HEK293 (cell line): ENCODE measurements at regions not wholly inside any gene's neighbourhood (a gene's known extent, or its start where the extent isn't known, plus 50 kb on each side); places are given as distances from the start of the nearest gene placed in this dataset.

Source experiments
- CTCF ChIA-PET: fragments of 350-600 bp; formaldehyde crosslinking; extraction: SDS; loops from one replicate; lab custom pipeline; 2021; ENCODE audit warnings: antibody characterized with exemption; lab: Yijun Ruan, JAX
- POLR2A ChIA-PET: fragments of 300-600 bp; formaldehyde crosslinking; extraction: SDS; loops from one replicate; lab custom pipeline; 2020; ENCODE audit warnings: antibody characterized with exemption, inconsistent platforms; lab: Yijun Ruan, JAX
- H3K27ac ChIP-seq: fragments of 200-500 bp; sonication (Bioruptor generic); 2 replicates; pipeline ENCODE4 v1.5.1; 2014; ENCODE audit warnings: low read depth, low read length, control low read depth, inconsistent platforms; ENCODE audit errors: extremely low read depth
- H3K36me3 ChIP-seq, 2 experiments: fragments of 200-500 bp in 1 of 2; sonication (Bioruptor generic) in 1 of 2; 1 replicate in 1 of 2; 2 replicates in 1 of 2; pipeline ENCODE4 v1.5.1; 2014 to 2017; ENCODE audit warnings: inconsistent platforms in 2 of 2, low read length in 2 of 2; ENCODE audit not compliant: control insufficient read depth in 2 of 2, insufficient read depth in 1 of 2
- H3K4me1 ChIP-seq: fragments of 200-500 bp; sonication (Bioruptor generic); 2 replicates; pipeline ENCODE4 v1.5.1; 2014; ENCODE audit warnings: mild to moderate bottlenecking, low read length, inconsistent platforms; ENCODE audit not compliant: control insufficient read depth, insufficient read depth
- H3K4me3 ChIP-seq: 2 replicates; pipeline ENCODE4 v1.5.1; 2011; ENCODE audit warnings: low read depth, mild to moderate bottlenecking, control low read depth, low read length, moderate library complexity
- H3K9me3 ChIP-seq: fragments of 200-500 bp; sonication (Bioruptor generic); 2 replicates; pipeline ENCODE4 v1.5.1; 2014; ENCODE audit warnings: low read depth, low read length, inconsistent platforms; ENCODE audit not compliant: control insufficient read depth, insufficient read depth
- YY2 ChIP-seq: fragments of 450-650 bp; formaldehyde crosslinking; IDR thresholded peaks from 2 replicates; pipeline ENCODE4 v1.5.1; 2016; ENCODE audit warnings: missing biosample characterization, missing genetic modification characterization
- ZFP41 ChIP-seq: fragments of 450-650 bp; formaldehyde crosslinking; IDR thresholded peaks from 2 replicates; pipeline ENCODE4 v1.5.1; 2016; ENCODE audit warnings: missing biosample characterization, missing genetic modification characterization, borderline replicate concordance
- ZNF155 ChIP-seq: fragments of 450-650 bp; formaldehyde crosslinking; IDR thresholded peaks from 2 replicates; pipeline ENCODE4 v1.5.1; 2016; ENCODE audit warnings: missing biosample characterization, missing genetic modification characterization
- ZNF157 ChIP-seq: fragments of 450-650 bp; formaldehyde crosslinking; IDR thresholded peaks from 2 replicates; pipeline ENCODE4 v1.5.1; 2016; ENCODE audit warnings: missing biosample characterization, missing genetic modification characterization
- ZNF223 ChIP-seq: fragments of 450-650 bp; formaldehyde crosslinking; IDR thresholded peaks from 2 replicates; pipeline ENCODE4 v1.5.1; 2016; ENCODE audit warnings: missing biosample characterization, missing genetic modification characterization
- ZNF433 ChIP-seq: fragments of 450-650 bp; formaldehyde crosslinking; IDR thresholded peaks from 2 replicates; pipeline ENCODE4 v1.5.1; 2016; ENCODE audit warnings: missing biosample characterization, missing genetic modification characterization, low read depth
- ZNF514 ChIP-seq: fragments of 450-650 bp; formaldehyde crosslinking; IDR thresholded peaks from 2 replicates; pipeline ENCODE4 v1.5.1; 2016; ENCODE audit warnings: missing biosample characterization, missing genetic modification characterization
- ZNF529 ChIP-seq: fragments of 450-650 bp; formaldehyde crosslinking; IDR thresholded peaks from 2 replicates; pipeline ENCODE4 v1.5.1; 2017; ENCODE audit warnings: missing genetic modification characterization, missing biosample characterization; ENCODE audit not compliant: insufficient replicate concordance
- ZNF560 ChIP-seq: fragments of 450-650 bp; formaldehyde crosslinking; IDR thresholded peaks from 2 replicates; pipeline ENCODE4 v1.5.1; 2017; ENCODE audit warnings: missing biosample characterization, missing genetic modification characterization, borderline replicate concordance
- ZNF626 ChIP-seq: fragments of 450-650 bp; sonication (Bioruptor Pico); formaldehyde crosslinking; IDR thresholded peaks from 2 replicates; pipeline ENCODE4 v1.5.1; 2018; ENCODE audit warnings: missing biosample characterization, missing genetic modification characterization, inconsistent platforms
- ZNF677 ChIP-seq: fragments of 450-650 bp; IDR thresholded peaks from 2 replicates; pipeline ENCODE4 v1.5.0; 2018; ENCODE audit warnings: missing biosample characterization, mild to moderate bottlenecking, missing genetic modification characterization, moderate library complexity
- ZNF776 ChIP-seq: fragments of 450-650 bp; formaldehyde crosslinking; IDR thresholded peaks from 2 replicates; pipeline ENCODE4 v1.5.0; 2017; ENCODE audit warnings: missing biosample characterization, missing genetic modification characterization, borderline replicate concordance
- TF ChIP-seq, protein P1 (sequence below): sonication (generic); formaldehyde crosslinking; IDR thresholded peaks from 2 replicates; pipeline ENCODE4 v1.8.1; 2022; ENCODE audit warnings: mild to moderate bottlenecking, moderate library complexity, missing genetic modification reagents
- TF ChIP-seq, protein P2 (sequence below): fragments of 450-650 bp; formaldehyde crosslinking; IDR thresholded peaks from 2 replicates; pipeline ENCODE4 v1.5.1; 2016; ENCODE audit warnings: missing biosample characterization, missing genetic modification characterization, low read depth

DNA sequence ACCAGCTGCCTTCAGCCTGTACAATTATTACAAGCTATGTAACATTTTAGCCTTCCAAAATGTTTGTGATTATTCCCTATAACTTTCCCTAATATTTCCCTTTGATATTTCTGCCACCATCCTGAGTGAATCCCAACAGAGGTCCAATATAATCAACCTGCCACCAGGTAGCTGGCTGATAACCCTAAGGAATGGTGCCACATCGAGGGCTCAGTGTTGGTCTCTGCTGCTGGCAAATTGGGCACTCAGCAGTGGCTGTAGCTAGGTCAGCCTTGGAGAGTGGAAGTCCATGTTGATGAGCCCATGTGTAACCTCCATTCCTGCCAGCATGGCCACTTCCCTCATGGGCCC, 121.2 kb downstream of the ZNF280B start:
- CTCF ChIA-PET: interaction anchor here (0.8 kb wide), 2 partner anchors 43 to 45 kb away, joined by 3 read pairs; no protein-coding TSS in a partner anchor
- Histone ChIP-seq H3K9me3 (no peaks in the 10 kb centered on the region), H3K27ac (no peak overlapping the region), H3K4me3 (no peak overlapping the region), H3K4me1 (no peaks in the 10 kb centered on the region), H3K36me3 (no peaks in the 10 kb centered on the region)
- POLR2A ChIA-PET: no interaction called here
- TF ChIP-seq ZNF529 (tag by site-specific recombination): no peak
- no peak for TF ChIP-seq ZNF433 (tag by site-specific recombination)
- TF ChIP-seq ZNF626 (tag by site-specific recombination): no peak
- TF ChIP-seq ZNF776 (tag by site-specific recombination): no peak

DNA sequence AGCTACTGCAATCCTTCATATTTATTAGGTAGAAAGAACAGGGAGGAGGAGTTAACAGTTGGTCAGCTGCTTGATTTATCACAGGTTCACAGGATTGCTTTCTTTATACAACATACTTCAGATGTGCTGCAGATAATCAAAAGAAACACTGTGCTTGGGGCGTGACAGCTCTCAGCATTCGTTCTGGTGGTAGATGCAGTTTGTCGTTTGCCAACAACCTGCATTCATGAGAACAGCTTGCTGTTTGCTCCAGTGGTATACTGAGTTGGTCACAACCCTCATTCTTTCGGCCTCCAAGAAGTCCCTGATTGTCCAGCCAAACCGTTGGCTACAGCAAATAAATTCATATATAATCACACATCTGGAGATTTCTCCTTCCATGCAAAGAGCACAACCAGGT, 120.5 kb downstream of the ZNF280B start:
- CTCF ChIA-PET: interaction anchor here (0.8 kb wide), 3 partner anchors 31 to 45 kb away, joined by 3 read pairs; no protein-coding TSS in a partner anchor
- Histone ChIP-seq H3K4me1 (no peaks in the 10 kb centered on the region), H3K9me3 (no peaks in the 10 kb centered on the region), H3K36me3 (no peaks in the 10 kb centered on the region), H3K4me3 (no peak overlapping the region), H3K27ac (no peak overlapping the region)
- TF ChIP-seq ZFP41 (tag by site-specific recombination): no peak
- POLR2A ChIA-PET: no interaction called here

DNA sequence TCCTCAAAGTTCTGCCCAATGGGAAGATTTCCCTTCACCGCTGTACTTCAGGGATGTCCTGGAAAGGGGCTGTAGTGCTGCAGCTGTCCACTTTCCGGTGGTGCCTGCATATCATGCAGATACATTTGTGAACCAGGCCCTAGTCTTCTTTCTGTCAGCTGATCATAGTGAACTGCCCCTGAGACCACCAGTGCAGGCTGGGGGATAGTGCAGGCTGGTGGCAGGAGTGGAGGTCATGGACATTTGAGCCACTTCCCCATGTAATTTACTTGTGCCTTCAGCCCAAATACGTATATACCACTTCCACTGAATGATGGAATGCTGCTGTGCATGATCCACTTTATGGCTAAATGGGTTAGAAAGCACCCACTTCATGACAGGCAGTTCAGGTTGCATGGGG, 120.0 kb downstream of the ZNF280B start:
- POLR2A ChIA-PET: no interaction called here
- H3K36me3 ChIP-seq: no peaks in the 10 kb centered on the region

DNA sequence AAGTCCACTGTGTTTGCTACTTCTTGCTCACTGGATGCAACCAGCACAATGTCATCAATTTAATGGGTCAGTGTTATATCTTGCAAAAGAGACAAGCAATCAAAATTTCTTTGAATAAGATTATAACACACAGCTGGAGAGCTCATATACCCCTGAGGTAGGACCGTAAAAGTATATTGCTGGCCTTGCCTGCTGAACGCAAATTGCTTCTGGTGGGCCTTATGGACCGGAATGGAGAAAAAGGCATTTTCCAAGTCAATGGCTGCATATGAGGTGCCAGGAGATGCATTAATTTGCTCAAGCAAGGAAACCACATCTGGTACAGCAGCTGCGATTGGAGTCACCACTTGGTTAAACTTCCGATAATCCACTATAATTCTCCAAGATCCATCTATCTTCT, 119.1 kb downstream of the ZNF280B start:
- no peaks in the 10 kb centered on the region for H3K4me1 ChIP-seq
- H3K9me3 ChIP-seq: no peaks in the 10 kb centered on the region
- no peak overlapping the region for H3K4me3 ChIP-seq
- peak; percentile 85 for TF ChIP-seq ZNF157 (tag by site-specific recombination)
- TF ChIP-seq, protein P1, sequence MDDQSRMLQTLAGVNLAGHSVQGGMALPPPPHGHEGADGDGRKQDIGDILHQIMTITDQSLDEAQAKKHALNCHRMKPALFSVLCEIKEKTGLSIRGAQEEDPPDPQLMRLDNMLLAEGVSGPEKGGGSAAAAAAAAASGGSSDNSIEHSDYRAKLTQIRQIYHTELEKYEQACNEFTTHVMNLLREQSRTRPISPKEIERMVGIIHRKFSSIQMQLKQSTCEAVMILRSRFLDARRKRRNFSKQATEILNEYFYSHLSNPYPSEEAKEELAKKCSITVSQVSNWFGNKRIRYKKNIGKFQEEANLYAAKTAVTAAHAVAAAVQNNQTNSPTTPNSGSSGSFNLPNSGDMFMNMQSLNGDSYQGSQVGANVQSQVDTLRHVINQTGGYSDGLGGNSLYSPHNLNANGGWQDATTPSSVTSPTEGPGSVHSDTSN (CRISPR knock-in tag): no peak
- no peaks in the 10 kb centered on the region for H3K36me3 ChIP-seq
- ChIA-PET POLR2A (no interaction called here), CTCF (interaction anchor here (0.5 to 1.8 kb wide), 4 partner anchors 9 to 968 kb away, joined by 3 to 5 read pairs (median 4); no protein-coding TSS in a partner anchor)
- no peak overlapping the region for H3K27ac ChIP-seq

More for the DNA sequence above, 120.0 kb downstream of the ZNF280B start:
- H3K4me1 ChIP-seq: no peaks in the 10 kb centered on the region
- H3K4me3 ChIP-seq: no peak overlapping the region
- H3K27ac ChIP-seq: no peak overlapping the region
- CTCF ChIA-PET: interaction anchor here (0.8 to 1.8 kb wide), 3 partner anchors 8 to 188 kb away, joined by 3 to 5 read pairs (median 4); no protein-coding TSS in a partner anchor
- H3K9me3 ChIP-seq: no peaks in the 10 kb centered on the region
- TF ChIP-seq ZNF223 (no peak), YY2 (tag by site-specific recombination) (no peak), ZNF514 (no peak), ZNF677 (tag by site-specific recombination) (no peak)
- TF ChIP-seq, protein P2, sequence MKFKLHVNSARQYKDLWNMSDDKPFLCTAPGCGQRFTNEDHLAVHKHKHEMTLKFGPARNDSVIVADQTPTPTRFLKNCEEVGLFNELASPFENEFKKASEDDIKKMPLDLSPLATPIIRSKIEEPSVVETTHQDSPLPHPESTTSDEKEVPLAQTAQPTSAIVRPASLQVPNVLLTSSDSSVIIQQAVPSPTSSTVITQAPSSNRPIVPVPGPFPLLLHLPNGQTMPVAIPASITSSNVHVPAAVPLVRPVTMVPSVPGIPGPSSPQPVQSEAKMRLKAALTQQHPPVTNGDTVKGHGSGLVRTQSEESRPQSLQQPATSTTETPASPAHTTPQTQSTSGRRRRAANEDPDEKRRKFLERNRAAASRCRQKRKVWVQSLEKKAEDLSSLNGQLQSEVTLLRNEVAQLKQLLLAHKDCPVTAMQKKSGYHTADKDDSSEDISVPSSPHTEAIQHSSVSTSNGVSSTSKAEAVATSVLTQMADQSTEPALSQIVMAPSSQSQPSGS (tag by site-specific recombination): no peak
- TF ChIP-seq, all 188 proteins: peak for 0

DNA sequence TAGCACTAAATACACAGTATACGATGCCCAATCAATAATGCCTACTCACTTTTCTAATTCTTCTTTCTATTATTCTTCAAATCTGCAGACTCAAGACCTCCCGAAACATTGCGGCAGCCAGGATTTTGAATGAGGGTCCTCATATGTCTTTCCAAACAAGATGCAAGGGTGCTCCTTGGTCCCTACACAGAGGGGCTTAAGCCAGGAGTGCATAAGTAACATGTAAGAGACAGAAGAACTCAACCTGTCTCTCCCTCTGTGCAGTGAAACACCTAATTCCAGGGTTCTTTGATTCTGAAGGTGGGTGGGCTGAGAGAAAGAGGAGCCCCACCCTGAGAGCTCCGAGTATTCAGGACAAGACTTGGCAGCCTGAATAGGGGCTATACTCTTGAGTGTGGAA, 117.6 kb downstream of the ZNF280B start:
- no peaks in the 10 kb centered on the region for H3K9me3 ChIP-seq
- no peak overlapping the region for H3K4me3 ChIP-seq
- ChIA-PET CTCF (interaction anchor here (1.0 to 1.1 kb wide), 2 partner anchors 12 to 48 kb away, joined by 4 read pairs; no protein-coding TSS in a partner anchor), POLR2A (no interaction called here)
- H3K36me3 ChIP-seq: no peaks in the 10 kb centered on the region
- no peaks in the 10 kb centered on the region for H3K4me1 ChIP-seq
- TF ChIP-seq ZNF560 (tag by site-specific recombination) (no peak), ZNF155 (tag by site-specific recombination) (no peak)
- no peak overlapping the region for H3K27ac ChIP-seq
